ENCODE measurements at regions not wholly inside any gene's neighbourhood (a gene's known extent, or its start where the extent isn't known, plus 50 kb on each side); places are given as distances from the start of the nearest gene placed in this dataset.

- ATAC-seq (no peak), DNase-seq (ENCODE audit: low spot score) (no peak)
- no peaks in the 10 kb centered on the region for H4K20me1 ChIP-seq (replicated peaks; ENCODE audit: insufficient read depth)
- H3K79me2 ChIP-seq (replicated peaks; ENCODE audit: insufficient read depth): no peaks in the 10 kb centered on the region
- no peak overlapping the region for H3K4me2 ChIP-seq
- H3K4me1 ChIP-seq (ENCODE audit: insufficient read depth): no peaks in the 10 kb centered on the region
- H3K27me3 Mint-ChIP-seq (ENCODE audit: insufficient read depth, low read depth, poor library complexity): peaks cover 3% of the 10 kb centered on the region
- H3K27ac ChIP-seq (ENCODE audit: low read depth): no peak overlapping the region
- H3K9me3 Mint-ChIP-seq: no peaks in the 10 kb centered on the region
- no peaks in the 10 kb centered on the region for H3F3A ChIP-seq (replicated peaks; ENCODE audit: low read depth)
- TF ChIP-seq ZNF114 (CRISPR knock-in tag; IDR thresholded peaks at IDR 0.05): no peak
- no peak for TF ChIP-seq ZNF331 (CRISPR knock-in tag; IDR thresholded peaks at IDR 0.05; ENCODE audit: low read depth)
- no peak for TF ChIP-seq EZH2phosphoT487 (IDR thresholded peaks at IDR 0.05; ENCODE audit: unreplicated experiment)
- TF ChIP-seq EZH2 (IDR thresholded peaks at IDR 0.05; ENCODE audit: low read depth, unreplicated experiment): no peak
- no peak for TF ChIP-seq CTCF (conservative IDR thresholded peaks at IDR 0.05; ENCODE audit: low read depth in 2 of 2)
- no peak for TF ChIP-seq STAT1 (IDR thresholded peaks at IDR 0.05; ENCODE audit: unreplicated experiment)
- TF ChIP-seq, protein P1, sequence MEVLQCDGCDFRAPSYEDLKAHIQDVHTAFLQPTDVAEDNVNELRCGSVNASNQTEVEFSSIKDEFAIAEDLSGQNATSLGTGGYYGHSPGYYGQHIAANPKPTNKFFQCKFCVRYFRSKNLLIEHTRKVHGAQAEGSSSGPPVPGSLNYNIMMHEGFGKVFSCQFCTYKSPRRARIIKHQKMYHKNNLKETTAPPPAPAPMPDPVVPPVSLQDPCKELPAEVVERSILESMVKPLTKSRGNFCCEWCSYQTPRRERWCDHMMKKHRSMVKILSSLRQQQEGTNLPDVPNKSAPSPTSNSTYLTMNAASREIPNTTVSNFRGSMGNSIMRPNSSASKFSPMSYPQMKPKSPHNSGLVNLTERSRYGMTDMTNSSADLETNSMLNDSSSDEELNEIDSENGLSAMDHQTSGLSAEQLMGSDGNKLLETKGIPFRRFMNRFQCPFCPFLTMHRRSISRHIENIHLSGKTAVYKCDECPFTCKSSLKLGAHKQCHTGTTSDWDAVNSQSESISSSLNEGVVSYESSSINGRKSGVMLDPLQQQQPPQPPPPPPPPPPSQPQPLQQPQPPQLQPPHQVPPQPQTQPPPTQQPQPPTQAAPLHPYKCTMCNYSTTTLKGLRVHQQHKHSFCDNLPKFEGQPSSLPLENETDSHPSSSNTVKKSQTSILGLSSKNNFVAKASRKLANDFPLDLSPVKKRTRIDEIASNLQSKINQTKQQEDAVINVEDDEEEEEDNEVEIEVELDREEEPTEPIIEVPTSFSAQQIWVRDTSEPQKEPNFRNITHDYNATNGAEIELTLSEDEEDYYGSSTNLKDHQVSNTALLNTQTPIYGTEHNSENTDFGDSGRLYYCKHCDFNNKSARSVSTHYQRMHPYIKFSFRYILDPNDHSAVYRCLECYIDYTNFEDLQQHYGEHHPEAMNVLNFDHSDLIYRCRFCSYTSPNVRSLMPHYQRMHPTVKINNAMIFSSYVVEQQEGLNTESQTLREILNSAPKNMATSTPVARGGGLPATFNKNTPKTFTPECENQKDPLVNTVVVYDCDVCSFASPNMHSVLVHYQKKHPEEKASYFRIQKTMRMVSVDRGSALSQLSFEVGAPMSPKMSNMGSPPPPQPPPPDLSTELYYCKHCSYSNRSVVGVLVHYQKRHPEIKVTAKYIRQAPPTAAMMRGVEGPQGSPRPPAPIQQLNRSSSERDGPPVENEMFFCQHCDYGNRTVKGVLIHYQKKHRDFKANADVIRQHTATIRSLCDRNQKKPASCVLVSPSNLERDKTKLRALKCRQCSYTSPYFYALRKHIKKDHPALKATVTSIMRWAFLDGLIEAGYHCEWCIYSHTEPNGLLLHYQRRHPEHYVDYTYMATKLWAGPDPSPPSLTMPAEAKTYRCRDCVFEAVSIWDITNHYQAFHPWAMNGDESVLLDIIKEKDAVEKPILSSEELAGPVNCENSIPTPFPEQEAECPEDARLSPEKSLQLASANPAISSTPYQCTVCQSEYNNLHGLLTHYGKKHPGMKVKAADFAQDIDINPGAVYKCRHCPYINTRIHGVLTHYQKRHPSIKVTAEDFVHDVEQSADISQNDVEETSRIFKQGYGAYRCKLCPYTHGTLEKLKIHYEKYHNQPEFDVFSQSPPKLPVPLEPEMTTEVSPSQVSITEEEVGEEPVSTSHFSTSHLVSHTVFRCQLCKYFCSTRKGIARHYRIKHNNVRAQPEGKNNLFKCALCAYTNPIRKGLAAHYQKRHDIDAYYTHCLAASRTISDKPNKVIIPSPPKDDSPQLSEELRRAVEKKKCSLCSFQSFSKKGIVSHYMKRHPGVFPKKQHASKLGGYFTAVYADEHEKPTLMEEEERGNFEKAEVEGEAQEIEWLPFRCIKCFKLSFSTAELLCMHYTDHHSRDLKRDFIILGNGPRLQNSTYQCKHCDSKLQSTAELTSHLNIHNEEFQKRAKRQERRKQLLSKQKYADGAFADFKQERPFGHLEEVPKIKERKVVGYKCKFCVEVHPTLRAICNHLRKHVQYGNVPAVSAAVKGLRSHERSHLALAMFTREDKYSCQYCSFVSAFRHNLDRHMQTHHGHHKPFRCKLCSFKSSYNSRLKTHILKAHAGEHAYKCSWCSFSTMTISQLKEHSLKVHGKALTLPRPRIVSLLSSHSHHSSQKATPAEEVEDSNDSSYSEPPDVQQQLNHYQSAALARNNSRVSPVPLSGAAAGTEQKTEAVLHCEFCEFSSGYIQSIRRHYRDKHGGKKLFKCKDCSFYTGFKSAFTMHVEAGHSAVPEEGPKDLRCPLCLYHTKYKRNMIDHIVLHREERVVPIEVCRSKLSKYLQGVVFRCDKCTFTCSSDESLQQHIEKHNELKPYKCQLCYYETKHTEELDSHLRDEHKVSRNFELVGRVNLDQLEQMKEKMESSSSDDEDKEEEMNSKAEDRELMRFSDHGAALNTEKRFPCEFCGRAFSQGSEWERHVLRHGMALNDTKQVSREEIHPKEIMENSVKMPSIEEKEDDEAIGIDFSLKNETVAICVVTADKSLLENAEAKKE (CRISPR knock-in tag; IDR thresholded peaks at IDR 0.05): no peak
- TF ChIP-seq CREB1 (CRISPR knock-in tag; IDR thresholded peaks at IDR 0.05; ENCODE audit: low read depth): no peak
- no peak for TF ChIP-seq POLR2AphosphoS5 (IDR thresholded peaks at IDR 0.05; ENCODE audit: low read depth)
- no peak for TF ChIP-seq NANOG (IDR thresholded peaks at IDR 0.05; ENCODE audit: borderline replicate concordance)
- no peak for TF ChIP-seq JUNB (IDR thresholded peaks at IDR 0.05; ENCODE audit: unreplicated experiment)
- TF ChIP-seq REST (IDR thresholded peaks at IDR 0.05; ENCODE audit: unreplicated experiment): no peak
- TF ChIP-seq, protein P2, sequence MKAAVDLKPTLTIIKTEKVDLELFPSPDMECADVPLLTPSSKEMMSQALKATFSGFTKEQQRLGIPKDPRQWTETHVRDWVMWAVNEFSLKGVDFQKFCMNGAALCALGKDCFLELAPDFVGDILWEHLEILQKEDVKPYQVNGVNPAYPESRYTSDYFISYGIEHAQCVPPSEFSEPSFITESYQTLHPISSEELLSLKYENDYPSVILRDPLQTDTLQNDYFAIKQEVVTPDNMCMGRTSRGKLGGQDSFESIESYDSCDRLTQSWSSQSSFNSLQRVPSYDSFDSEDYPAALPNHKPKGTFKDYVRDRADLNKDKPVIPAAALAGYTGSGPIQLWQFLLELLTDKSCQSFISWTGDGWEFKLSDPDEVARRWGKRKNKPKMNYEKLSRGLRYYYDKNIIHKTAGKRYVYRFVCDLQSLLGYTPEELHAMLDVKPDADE (IDR thresholded peaks at IDR 0.05): no peak
- H3K36me3 ChIP-seq (ENCODE audit: insufficient read depth): no peaks in the 10 kb centered on the region
- peaks cover 2% of the 10 kb centered on the region; the same call in 1 of the 3 replicates for H3K4me1 Mint-ChIP-seq
- H3K9me2 ChIP-seq (ENCODE audit: insufficient read depth): no peaks in the 10 kb centered on the region
- H3K4me3 Mint-ChIP-seq: no peak overlapping the region
- H3K36me3 Mint-ChIP-seq (ENCODE audit: low read depth): no peaks in the 10 kb centered on the region
- no peak overlapping the region for H3K27ac Mint-ChIP-seq
- no peaks in the 10 kb centered on the region for H3K27me3 ChIP-seq (ENCODE audit: insufficient read depth)
- H3K4me3 ChIP-seq: no peak overlapping the region
- no peak overlapping the region for H2AFZ ChIP-seq
Observed at GRCh38 chr1:87180682-87181081, 148.0 kb upstream of the LMO4 start.

Measured in GM23338 (cell line).